HT1080 (cell line): ENCODE measurements at regions not wholly inside any gene's neighbourhood (a gene's known extent, or its start where the extent isn't known, plus 50 kb on each side); places are given as distances from the start of the nearest gene placed in this dataset.
"Not testable (repeated sequence)": the region's sequence is repeated elsewhere in the genome, so short reads cannot be mapped to it uniquely, and the experiment has no call there.

Experiments
- DNase-seq: peaks from one replicate; pipeline ENCODE4 v3.0.0-alpha.2; 2015; ENCODE audit warnings: low read depth

GRCh38 chr20:48241482-48241881, 456.2 kb upstream of the SULF2 start:
- DNase-seq = no peak

GRCh38 chr20:48238781-48239180, 453.5 kb upstream of the SULF2 start:
- no peak for DNase-seq

GRCh38 chr20:48238326-48238725, 453.0 kb upstream of the SULF2 start:
- peak; percentile 27 for DNase-seq

- DNase-seq = no peak
These were observed 451.0 kb upstream of the SULF2 start for GRCh38 chr20:48236000-48236970.

- no peak for DNase-seq
These were observed 449.7 kb upstream of the SULF2 start for GRCh38 chr20:48234951-48235350.

- no peak for DNase-seq
These were observed 446.1 kb upstream of the SULF2 start for GRCh38 chr20:48231253-48231930.

GRCh38 chr20:48230216-48230615, 444.9 kb upstream of the SULF2 start:
- DNase-seq = no peak

GRCh38 chr20:48227381-48227780, 442.1 kb upstream of the SULF2 start:
- DNase-seq = no peak

GRCh38 chr20:48226642-48227041, 441.4 kb upstream of the SULF2 start:
- no peak for DNase-seq

- DNase-seq = no peak
These were observed 439.3 kb upstream of the SULF2 start for GRCh38 chr20:48224533-48225050.

GRCh38 chr20:48223715-48224114, 438.4 kb upstream of the SULF2 start:
- no peak for DNase-seq

GRCh38 chr20:48222595-48223180, 437.4 kb upstream of the SULF2 start:
- DNase-seq = no peak

GRCh38 chr20:48220033-48220633, 434.9 kb upstream of the SULF2 start:
- no peak for DNase-seq

- DNase-seq = no peak
These were observed 434.0 kb upstream of the SULF2 start for GRCh38 chr20:48219306-48219705.

GRCh38 chr20:48217190-48217589, 431.9 kb upstream of the SULF2 start:
- DNase-seq = no peak

GRCh38 chr20:48215536-48215935, 430.3 kb upstream of the SULF2 start:
- no peak for DNase-seq

GRCh38 chr20:48214601-48215000, 429.3 kb upstream of the SULF2 start:
- no peak for DNase-seq

GRCh38 chr20:48213635-48214034, 428.4 kb upstream of the SULF2 start:
- not testable (repeated sequence) for DNase-seq

GRCh38 chr20:48212806-48213509, 427.7 kb upstream of the SULF2 start:
- DNase-seq = no peak

GRCh38 chr20:48211847-48212246, 426.6 kb upstream of the SULF2 start:
- DNase-seq = no peak

GRCh38 chr20:48211238-48211637, 426.0 kb upstream of the SULF2 start:
- no peak for DNase-seq
